ENCODE measurements at regions not wholly inside any gene's neighbourhood (a gene's known extent, or its start where the extent isn't known, plus 50 kb on each side); places are given as distances from the start of the nearest gene placed in this dataset.

DNA sequence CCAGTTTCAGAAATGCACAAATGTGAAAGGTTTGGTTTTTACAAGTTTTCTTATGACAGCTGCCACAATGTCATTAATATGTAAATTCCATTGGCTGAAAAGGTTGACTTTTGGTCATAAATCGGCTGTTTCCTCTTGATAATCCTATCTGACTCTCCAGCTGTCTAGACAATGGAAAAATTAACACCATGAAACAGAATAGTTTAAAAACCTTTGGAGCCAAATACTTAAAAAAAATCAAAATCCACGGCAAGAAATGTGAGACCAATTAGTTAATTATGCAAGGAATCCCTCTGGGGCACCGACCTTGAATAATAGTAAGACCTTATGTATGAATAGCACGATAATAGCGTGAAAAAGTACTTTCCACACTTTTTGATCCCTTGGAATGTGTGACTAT, 138.0 kb downstream of the ZNF664 start:
- TF ChIP-seq EZH2phosphoT487 (IDR thresholded peaks at IDR 0.05; ENCODE audit: borderline replicate concordance, low read depth, low read length), result no peak
- TF ChIP-seq, protein P1, sequence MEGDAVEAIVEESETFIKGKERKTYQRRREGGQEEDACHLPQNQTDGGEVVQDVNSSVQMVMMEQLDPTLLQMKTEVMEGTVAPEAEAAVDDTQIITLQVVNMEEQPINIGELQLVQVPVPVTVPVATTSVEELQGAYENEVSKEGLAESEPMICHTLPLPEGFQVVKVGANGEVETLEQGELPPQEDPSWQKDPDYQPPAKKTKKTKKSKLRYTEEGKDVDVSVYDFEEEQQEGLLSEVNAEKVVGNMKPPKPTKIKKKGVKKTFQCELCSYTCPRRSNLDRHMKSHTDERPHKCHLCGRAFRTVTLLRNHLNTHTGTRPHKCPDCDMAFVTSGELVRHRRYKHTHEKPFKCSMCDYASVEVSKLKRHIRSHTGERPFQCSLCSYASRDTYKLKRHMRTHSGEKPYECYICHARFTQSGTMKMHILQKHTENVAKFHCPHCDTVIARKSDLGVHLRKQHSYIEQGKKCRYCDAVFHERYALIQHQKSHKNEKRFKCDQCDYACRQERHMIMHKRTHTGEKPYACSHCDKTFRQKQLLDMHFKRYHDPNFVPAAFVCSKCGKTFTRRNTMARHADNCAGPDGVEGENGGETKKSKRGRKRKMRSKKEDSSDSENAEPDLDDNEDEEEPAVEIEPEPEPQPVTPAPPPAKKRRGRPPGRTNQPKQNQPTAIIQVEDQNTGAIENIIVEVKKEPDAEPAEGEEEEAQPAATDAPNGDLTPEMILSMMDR (conservative IDR thresholded peaks at IDR 0.05; ENCODE audit: low read length), result no peak
